Stomach (tissue), 4 donors: ENCODE measurements at regions not wholly inside any gene's neighbourhood (a gene's known extent, or its start where the extent isn't known, plus 50 kb on each side); places are given as distances from the start of the nearest gene placed in this dataset.

Source experiments
- EP300 ChIP-seq: sonication (generic); formaldehyde crosslinking; IDR thresholded peaks from one replicate; pipeline ENCODE4 v1.6.1; 2017; ENCODE audit warnings: antibody characterized with exemption
- POLR2A ChIP-seq, 4 donors: fragments of 450-650 bp; IDR thresholded peaks; one replicate each; pipeline ENCODE4 v1.6.1; 2016; ENCODE audit warnings: antibody characterized with exemption in 4 of 4, control low read depth in 2 of 4, mild to moderate bottlenecking in 1 of 4, moderate library complexity in 1 of 4
- POLR2AphosphoS5 ChIP-seq, 3 donors: sonication (generic); formaldehyde crosslinking; IDR thresholded peaks; one replicate each; pipeline ENCODE4 v1.6.1; 2016; ENCODE audit warnings: antibody characterized with exemption in 3 of 3
- TF ChIP-seq, protein P1 (sequence below), 7 experiments: fragments of 450-650 bp in 4 of 7; fragments of 200-600 bp in 3 of 7; sonication (generic) in 3 of 7; IDR thresholded peaks; one replicate each; pipeline ENCODE4 v1.5.1; 2016 to 2019; ENCODE audit warnings: antibody characterized with exemption in 7 of 7, control low read depth in 2 of 7, mild to moderate bottlenecking in 1 of 7

DNA sequence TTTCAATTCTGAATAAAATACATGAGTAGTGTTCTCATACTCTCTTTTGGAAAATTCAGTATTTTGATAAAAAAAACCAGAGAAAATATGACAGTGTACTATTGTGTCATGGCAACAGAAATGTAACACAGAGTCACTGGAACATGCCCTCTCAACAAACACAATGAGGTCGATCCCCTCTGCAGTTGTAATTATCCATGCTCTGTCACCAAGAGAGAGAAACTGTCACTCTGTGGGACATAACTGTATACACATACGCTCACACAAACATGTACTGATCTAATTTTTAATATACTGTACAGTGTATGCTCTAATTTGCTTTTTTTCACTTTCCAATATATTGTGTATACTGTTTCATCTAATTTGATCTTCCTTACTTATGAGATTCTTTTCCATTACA lies 1136.8 kb upstream of the TENM3 start:
- TF ChIP-seq POLR2A (IDR thresholded peaks at IDR 0.05): no peak
- TF ChIP-seq, protein P1, sequence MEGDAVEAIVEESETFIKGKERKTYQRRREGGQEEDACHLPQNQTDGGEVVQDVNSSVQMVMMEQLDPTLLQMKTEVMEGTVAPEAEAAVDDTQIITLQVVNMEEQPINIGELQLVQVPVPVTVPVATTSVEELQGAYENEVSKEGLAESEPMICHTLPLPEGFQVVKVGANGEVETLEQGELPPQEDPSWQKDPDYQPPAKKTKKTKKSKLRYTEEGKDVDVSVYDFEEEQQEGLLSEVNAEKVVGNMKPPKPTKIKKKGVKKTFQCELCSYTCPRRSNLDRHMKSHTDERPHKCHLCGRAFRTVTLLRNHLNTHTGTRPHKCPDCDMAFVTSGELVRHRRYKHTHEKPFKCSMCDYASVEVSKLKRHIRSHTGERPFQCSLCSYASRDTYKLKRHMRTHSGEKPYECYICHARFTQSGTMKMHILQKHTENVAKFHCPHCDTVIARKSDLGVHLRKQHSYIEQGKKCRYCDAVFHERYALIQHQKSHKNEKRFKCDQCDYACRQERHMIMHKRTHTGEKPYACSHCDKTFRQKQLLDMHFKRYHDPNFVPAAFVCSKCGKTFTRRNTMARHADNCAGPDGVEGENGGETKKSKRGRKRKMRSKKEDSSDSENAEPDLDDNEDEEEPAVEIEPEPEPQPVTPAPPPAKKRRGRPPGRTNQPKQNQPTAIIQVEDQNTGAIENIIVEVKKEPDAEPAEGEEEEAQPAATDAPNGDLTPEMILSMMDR (IDR thresholded peaks at IDR 0.05): no peak
- TF ChIP-seq POLR2AphosphoS5 (IDR thresholded peaks at IDR 0.05): no peak
- no peak for TF ChIP-seq EP300
